ES-I3 (cell line): ENCODE measurements at regions not wholly inside any gene's neighbourhood (a gene's known extent, or its start where the extent isn't known, plus 50 kb on each side); places are given as distances from the start of the nearest gene placed in this dataset.
"Not testable (repeated sequence)": the region's sequence is repeated elsewhere in the genome, so short reads cannot be mapped to it uniquely, and the experiment has no call there.

Experiments used
- H3K36me3 ChIP-seq: 2 replicates; pipeline ENCODE4 v1.6.1; 2013; ENCODE audit warnings: mild to moderate bottlenecking, low read length, control low read depth, moderate library complexity; ENCODE audit not compliant: insufficient read depth
- H3K4me1 ChIP-seq: 2 replicates; pipeline ENCODE4 v1.6.1; 2013; ENCODE audit warnings: mild to moderate bottlenecking, control low read depth, low read length; ENCODE audit not compliant: insufficient read depth
- H3K9ac ChIP-seq: 2 replicates; pipeline ENCODE4 v1.6.1; 2013; ENCODE audit warnings: low read depth, mild to moderate bottlenecking, low read length, moderate library complexity
- H3K9me3 ChIP-seq: 2 replicates; pipeline ENCODE4 v1.6.1; 2013; ENCODE audit warnings: mild to moderate bottlenecking, low read length, moderate library complexity; ENCODE audit not compliant: control insufficient read depth, insufficient read depth

- Histone ChIP-seq H3K4me1 (no peaks in the 10 kb centered on the region), H3K9me3 (no peaks in the 10 kb centered on the region), H3K9ac (no peak overlapping the region), H3K36me3 (no peaks in the 10 kb centered on the region)
Measured at GRCh38 chr11:116033931-116034553, 529.8 kb upstream of the CADM1 start.

DNA sequence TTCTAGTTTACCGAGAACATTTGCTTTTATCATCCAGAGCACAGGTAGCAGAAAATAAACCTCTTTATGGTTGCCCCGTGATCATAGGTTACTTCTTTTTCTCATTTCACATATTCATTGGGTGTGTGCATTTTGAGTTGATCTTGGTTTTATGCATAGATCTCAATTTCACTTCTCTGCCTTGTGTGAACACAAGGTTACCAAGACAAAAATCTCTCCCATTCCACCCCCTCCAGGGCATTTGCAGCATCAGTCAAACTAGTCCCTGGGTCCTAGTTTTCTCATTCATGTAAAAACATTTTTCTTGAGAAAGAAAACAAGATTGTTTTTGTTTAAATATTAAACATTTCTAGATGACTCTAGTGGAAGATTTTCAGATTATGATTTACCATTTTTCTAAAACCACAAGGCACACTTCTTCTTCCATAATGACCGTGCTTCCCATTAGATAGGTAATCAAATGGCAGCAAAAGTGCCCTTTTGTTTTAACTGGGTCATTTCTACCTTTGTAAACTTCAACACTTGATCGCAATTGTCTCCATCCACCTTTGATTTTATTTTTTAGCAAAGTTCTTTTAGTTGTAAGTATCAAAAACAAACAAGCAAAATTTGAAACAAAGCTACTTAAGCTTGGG, 526.6 kb upstream of the CADM1 start:
- Histone ChIP-seq H3K9me3 (no peaks in the 10 kb centered on the region), H3K36me3 (no peaks in the 10 kb centered on the region), H3K4me1 (no peaks in the 10 kb centered on the region), H3K9ac (no peak overlapping the region)

DNA sequence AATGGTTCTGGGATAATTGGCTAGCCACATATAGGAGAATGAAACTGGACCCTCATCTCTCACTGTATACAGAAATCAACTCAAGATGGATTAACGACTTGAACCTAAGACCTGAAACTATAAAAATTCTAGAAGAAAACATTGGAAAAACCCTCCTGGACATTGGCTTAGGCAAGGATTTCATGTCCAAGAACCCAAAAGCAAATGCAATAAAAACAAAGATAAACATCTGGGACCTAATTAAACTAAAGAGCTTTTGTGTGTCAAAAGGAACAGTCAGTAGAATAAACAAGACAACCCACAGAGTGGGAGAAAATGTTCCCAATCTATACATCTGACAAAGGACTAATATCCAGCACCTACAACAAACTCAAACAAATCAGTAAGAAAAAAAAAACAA, 524.3 kb upstream of the CADM1 start:
- H3K4me1 ChIP-seq, H3K36me3 ChIP-seq, H3K9me3 ChIP-seq, H3K9ac ChIP-seq: not testable (repeated sequence)

DNA sequence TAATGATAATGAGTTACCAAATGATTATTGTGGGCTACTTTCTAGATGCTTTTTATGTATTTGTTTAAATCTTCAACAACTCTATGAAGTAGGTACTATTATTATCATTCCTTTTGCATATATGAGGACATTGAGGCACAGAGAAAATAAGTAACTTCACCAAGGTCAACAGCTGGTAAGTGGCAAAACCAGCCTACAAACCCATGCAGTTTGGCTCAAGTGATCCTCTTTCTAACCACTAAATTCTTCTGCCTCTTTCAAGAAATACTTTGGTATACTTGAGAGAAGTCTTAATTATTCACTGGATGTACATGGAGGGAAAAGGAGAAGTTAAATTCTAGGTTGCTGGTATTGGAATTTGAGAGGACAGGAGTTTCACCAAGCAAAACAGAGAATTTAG, 495.2 kb upstream of the CADM1 start:
- no peaks in the 10 kb centered on the region for H3K9me3 ChIP-seq
- no peaks in the 10 kb centered on the region for H3K4me1 ChIP-seq
- H3K9ac ChIP-seq = no peak overlapping the region
- H3K36me3 ChIP-seq = no peaks in the 10 kb centered on the region; the same call in 1 of the 2 replicates

- Histone ChIP-seq H3K4me1 (no peaks in the 10 kb centered on the region), H3K9ac (no peak overlapping the region), H3K9me3 (no peaks in the 10 kb centered on the region), H3K36me3 (no peaks in the 10 kb centered on the region; the same call in 1 of the 2 replicates)
Measured at GRCh38 chr11:115996808-115997188, 492.6 kb upstream of the CADM1 start.

DNA sequence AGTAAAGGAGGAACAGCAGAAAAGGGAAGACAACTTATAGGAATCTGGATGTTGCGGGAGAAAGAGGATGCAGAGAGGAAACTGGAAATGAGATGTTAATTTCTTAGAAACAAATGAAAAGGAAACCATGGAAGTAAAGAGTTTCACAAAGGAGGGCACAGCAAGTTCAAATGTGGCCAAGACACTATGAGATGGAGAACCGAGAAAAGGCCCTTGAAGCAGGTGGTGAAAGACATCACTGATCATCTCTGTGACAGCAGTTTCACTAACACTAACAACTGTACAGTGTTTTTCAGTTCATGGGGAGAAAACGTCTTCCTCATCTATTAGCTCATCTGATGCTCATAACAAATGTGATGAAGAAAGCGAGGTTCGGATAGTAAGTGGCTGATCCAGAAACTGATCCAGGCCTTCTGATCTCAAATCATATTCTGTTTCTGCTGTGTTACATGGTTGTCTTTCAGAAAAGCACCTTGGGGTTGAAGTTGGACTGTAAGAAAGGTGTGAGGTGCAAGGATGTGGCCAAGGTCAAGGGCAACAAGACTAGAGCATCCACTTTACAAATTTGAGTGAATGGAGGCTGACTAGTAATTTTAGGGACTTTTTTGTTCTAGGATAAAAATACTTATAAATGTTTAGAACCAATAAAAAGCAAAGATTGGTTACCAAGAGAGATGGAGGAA, 492.1 kb upstream of the CADM1 start:
- Histone ChIP-seq H3K9me3 (no peaks in the 10 kb centered on the region), H3K36me3 (no peaks in the 10 kb centered on the region; the same call in 1 of the 2 replicates), H3K9ac (no peak overlapping the region), H3K4me1 (no peaks in the 10 kb centered on the region)

- H3K4me1 ChIP-seq = no peaks in the 10 kb centered on the region
- H3K36me3 ChIP-seq = no peaks in the 10 kb centered on the region; the same call in 1 of the 2 replicates
- no peak overlapping the region for H3K9ac ChIP-seq
- no peaks in the 10 kb centered on the region for H3K9me3 ChIP-seq
Measured at GRCh38 chr11:115993590-115993989, 489.4 kb upstream of the CADM1 start.

DNA sequence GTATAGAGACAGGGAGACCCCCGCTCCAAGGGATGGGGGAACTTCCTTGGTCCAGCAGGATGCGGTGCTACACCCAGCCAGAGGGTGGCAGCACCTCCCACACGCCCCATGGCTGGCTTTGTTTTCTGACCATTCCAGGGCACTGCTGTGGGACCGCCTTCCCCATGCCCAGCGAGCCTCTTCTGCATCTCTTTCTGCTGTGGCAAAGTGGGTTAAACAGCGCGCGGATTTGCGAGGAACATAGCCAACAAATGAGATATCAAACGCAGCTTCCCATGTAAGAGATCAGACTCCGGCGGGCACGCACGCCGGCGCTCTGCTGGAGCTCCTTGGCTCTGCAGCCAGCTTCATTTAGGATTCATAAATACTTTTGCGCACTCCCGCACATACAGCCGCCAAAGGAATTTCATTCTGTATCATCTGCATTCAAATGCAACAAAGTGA, 485.8 kb upstream of the CADM1 start:
- H3K9me3 ChIP-seq = no peaks in the 10 kb centered on the region
- no peaks in the 10 kb centered on the region for H3K4me1 ChIP-seq
- no peak overlapping the region for H3K9ac ChIP-seq
- H3K36me3 ChIP-seq = no peaks in the 10 kb centered on the region

DNA sequence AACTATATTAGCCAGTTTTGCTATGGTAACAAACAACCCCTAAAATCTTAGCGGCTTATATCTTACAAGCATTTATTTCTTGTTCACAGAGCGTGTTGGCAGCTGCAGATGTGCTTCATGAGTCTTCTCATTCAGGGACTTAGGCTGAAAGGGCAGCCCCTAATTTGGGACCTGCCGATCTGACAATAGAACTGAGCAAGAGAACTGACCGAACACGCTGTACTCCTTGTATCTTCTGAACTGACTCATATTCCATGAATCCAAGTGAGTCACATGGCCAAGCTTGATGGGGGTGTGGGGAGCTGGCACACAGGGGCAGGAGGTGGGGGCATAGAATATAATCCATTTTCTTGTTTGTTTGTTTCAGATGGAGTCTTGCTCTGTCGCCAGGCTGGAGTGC, 481.7 kb upstream of the CADM1 start:
- H3K4me1 ChIP-seq = no peaks in the 10 kb centered on the region
- H3K9me3 ChIP-seq = no peaks in the 10 kb centered on the region
- no peak overlapping the region for H3K9ac ChIP-seq
- H3K36me3 ChIP-seq = no peaks in the 10 kb centered on the region

DNA sequence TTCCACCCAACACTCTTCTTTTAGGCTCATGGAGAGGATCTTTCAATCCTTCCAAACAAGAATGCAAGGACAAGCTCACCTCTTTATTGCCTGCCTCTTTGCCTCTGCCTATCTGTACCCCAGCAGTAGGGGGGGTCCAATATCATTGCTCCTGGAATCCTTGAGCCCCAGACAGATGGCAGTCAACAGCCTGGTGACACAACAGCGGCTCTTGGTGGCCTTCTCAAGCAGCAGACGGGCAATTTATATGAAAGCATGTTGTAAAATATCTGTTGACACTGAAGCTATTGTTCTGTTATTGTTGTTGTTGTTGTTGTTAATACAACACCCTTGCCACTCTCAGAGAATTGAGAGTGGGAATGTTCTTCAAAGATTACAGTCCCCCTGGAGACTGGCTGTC, 480.0 kb upstream of the CADM1 start:
- H3K9ac ChIP-seq = no peak overlapping the region
- H3K9me3 ChIP-seq = no peaks in the 10 kb centered on the region
- H3K36me3 ChIP-seq = no peaks in the 10 kb centered on the region
- H3K4me1 ChIP-seq = no peaks in the 10 kb centered on the region

DNA sequence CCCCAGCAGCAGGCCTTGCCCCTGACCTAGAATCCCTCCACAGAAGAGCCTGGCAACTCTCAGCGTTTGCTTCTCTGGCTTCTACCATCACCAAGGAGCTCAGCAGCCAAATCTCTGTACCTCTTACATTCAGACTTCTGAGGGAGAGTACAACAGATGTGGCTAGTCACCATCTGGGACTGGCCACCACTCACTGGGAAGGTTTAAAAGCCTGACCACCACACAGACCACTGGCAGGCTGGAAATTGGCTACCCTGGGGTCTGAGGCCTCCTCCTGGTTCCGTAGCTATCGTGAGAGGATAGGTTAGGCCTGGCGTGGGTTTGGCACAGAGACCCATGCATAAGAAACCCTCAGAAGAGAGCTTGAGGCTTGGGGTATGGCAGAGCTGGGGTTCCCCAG, 478.5 kb upstream of the CADM1 start:
- H3K36me3 ChIP-seq = no peaks in the 10 kb centered on the region
- H3K9me3 ChIP-seq = no peaks in the 10 kb centered on the region
- H3K9ac ChIP-seq = no peak overlapping the region
- H3K4me1 ChIP-seq = no peaks in the 10 kb centered on the region

DNA sequence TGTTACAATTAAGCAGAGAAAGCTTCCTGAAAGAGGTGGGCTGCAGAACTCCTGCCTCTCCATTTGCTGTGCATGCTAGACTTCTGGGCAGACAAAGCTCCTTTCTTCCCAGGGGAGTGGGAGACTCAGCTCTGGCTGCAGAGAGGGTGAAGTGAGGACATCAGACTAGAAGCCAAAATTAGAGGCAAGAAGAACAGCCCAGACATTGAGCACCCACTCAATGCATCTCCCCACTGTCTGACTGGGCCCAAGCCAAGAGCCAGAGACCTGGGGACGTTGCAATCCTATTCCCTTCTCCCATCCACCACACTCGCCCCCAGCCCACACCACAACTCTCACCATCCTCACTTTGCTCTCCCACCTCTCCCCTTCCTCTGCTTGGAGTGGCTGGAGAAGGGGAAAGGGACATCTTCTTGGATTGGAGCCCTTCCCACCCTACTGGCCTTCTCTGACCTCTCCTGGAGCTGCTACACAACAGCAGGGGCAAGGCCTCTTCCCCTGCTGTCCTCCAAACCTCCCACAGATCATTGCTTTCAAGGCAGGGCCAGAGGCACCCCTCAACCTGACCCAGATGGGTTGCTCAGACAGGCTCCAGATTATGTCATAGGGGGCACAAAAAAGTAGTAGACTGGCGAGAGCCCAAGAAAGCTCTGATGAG, 477.7 kb upstream of the CADM1 start:
- no peaks in the 10 kb centered on the region for H3K9me3 ChIP-seq
- no peaks in the 10 kb centered on the region for H3K4me1 ChIP-seq
- H3K9ac ChIP-seq = no peak overlapping the region
- H3K36me3 ChIP-seq = no peaks in the 10 kb centered on the region

DNA sequence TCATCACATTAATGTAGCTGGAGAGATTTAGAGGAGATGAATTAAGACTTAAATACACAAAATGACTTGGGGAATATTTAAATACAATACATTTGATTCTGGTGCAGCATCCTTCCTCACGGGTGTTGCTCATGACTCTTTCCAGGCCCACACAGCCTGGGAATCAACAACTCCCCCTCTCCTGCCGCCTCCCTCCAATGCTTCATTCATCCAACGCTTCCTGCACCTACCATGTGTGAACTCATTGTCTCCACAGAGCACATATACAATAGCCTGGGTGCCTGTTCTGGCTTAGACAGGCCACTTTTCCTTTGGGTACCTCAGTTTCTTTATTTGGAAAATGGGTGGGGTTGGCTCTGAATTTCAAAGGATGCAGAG, 476.9 kb upstream of the CADM1 start:
- Histone ChIP-seq H3K9me3 (no peaks in the 10 kb centered on the region), H3K9ac (no peak overlapping the region), H3K4me1 (no peaks in the 10 kb centered on the region), H3K36me3 (no peaks in the 10 kb centered on the region)

GRCh38 chr11:115980337-115981103, 476.3 kb upstream of the CADM1 start:
- no peak overlapping the region for H3K9ac ChIP-seq
- no peaks in the 10 kb centered on the region for H3K4me1 ChIP-seq
- H3K36me3 ChIP-seq = no peaks in the 10 kb centered on the region
- no peaks in the 10 kb centered on the region for H3K9me3 ChIP-seq
